ENCODE measurements at regions not wholly inside any gene's neighbourhood (a gene's known extent, or its start where the extent isn't known, plus 50 kb on each side); places are given as distances from the start of the nearest gene placed in this dataset.
A peak's percentile ranks its signal among the peaks of the same experiment; 100 is the strongest.

DNA sequence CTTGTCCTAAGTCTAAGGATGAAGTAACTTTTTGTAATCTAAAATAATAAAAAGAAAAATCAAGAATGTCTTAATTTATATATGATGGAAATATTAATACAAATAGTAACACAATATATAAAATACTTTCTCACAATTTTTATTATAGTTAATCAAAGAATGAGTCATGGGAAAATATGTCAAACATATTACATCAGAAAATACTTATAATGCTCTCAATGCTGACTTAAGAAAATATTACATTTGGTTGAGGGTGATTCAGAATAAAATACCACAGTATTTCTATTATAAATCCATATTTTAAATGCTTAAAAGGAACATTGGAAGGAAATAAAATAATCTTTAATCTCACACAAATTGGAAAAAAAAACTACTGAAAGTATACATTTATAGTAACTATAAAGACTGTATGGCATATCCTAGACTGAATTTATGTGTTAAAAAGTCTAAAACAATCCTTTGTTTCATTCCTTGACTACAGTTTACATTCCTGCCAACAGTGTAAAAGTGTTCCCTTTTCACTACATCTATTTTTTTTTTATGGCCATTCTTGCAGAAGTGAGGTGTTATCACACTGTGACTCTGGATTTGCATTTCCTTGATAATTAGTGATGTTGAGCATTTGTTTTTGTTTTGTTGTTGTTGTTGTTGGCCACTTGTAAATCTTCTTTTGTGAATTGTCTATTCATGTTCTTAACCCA lies 1573.5 kb upstream of the ACVR2A start:
- H3K27ac ChIP-seq: no peak overlapping the region
- TF ChIP-seq, protein P1, sequence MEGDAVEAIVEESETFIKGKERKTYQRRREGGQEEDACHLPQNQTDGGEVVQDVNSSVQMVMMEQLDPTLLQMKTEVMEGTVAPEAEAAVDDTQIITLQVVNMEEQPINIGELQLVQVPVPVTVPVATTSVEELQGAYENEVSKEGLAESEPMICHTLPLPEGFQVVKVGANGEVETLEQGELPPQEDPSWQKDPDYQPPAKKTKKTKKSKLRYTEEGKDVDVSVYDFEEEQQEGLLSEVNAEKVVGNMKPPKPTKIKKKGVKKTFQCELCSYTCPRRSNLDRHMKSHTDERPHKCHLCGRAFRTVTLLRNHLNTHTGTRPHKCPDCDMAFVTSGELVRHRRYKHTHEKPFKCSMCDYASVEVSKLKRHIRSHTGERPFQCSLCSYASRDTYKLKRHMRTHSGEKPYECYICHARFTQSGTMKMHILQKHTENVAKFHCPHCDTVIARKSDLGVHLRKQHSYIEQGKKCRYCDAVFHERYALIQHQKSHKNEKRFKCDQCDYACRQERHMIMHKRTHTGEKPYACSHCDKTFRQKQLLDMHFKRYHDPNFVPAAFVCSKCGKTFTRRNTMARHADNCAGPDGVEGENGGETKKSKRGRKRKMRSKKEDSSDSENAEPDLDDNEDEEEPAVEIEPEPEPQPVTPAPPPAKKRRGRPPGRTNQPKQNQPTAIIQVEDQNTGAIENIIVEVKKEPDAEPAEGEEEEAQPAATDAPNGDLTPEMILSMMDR (IDR thresholded peaks at IDR 0.05): no peak
- no peak for TF ChIP-seq POLR2A (IDR thresholded peaks at IDR 0.05)
- no peak for TF ChIP-seq POLR2AphosphoS5 (IDR thresholded peaks at IDR 0.05)
- TF ChIP-seq EP300 (IDR thresholded peaks at IDR 0.05): no peak
- H3K4me3 ChIP-seq: no peak overlapping the region
- no peaks in the 10 kb centered on the region for H3K27me3 ChIP-seq
- intact Hi-C loops (cut with DNase I): no loop called here
- H3K9me3 ChIP-seq: no peaks in the 10 kb centered on the region
- no peaks in the 10 kb centered on the region for H3K4me1 ChIP-seq
- H3K36me3 ChIP-seq: no peaks in the 10 kb centered on the region
- no peak for DNase-seq

DNA sequence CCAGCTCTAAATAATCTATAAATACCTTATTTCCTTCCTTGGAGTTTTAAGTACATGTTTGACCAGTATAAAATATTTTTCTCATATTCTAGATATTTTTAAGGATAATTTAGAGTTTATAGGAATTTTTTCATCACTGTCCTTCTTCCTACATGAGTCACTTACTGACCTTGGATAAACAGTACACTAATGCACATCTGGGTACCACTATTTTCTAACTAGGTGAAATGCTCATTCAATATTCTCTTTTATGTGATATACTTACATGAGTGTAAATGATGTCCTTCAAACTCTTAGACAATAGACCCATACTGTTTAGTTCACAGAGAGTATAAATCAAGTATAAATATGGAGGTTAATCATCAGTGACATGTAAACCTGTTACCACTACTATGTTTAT lies 1574.2 kb upstream of the ACVR2A start:
- H3K27ac ChIP-seq: no peak overlapping the region
- no peak for TF ChIP-seq POLR2A (IDR thresholded peaks at IDR 0.05)
- TF ChIP-seq, protein P1 (IDR thresholded peaks at IDR 0.05): no peak
- TF ChIP-seq EP300 (IDR thresholded peaks at IDR 0.05): no peak
- TF ChIP-seq POLR2AphosphoS5 (IDR thresholded peaks at IDR 0.05): no peak
- intact Hi-C loops (cut with DNase I): no loop called here
- no peak for DNase-seq
- H3K4me3 ChIP-seq: no peak overlapping the region
- H3K27me3 ChIP-seq: no peaks in the 10 kb centered on the region
- no peaks in the 10 kb centered on the region for H3K4me1 ChIP-seq
- no peaks in the 10 kb centered on the region for H3K9me3 ChIP-seq
- H3K36me3 ChIP-seq: no peaks in the 10 kb centered on the region

DNA sequence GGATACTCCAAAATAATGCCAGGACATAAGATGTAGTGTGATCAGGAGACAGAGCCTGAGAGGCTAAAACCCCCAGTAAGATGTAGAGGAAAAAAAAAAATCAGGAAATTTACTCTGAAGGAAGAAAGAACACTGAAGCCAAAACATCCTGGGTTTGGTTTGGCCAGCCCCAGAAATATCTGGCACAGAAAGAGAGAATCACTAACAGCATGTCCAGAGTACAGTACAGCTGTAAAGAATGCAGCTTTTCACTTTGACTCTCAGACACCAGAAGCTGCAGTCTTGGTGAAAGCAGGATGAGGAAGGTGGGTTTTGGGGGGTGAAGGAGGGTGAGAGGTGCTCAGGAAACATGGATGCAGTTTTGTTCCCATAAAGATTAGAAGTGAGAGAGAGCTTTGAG lies 1577.7 kb upstream of the ACVR2A start:
- TF ChIP-seq POLR2A (IDR thresholded peaks at IDR 0.05): no peak
- no peak for TF ChIP-seq POLR2AphosphoS5 (IDR thresholded peaks at IDR 0.05)
- TF ChIP-seq, protein P1 (IDR thresholded peaks at IDR 0.05): no peak
- TF ChIP-seq EP300 (IDR thresholded peaks at IDR 0.05): no peak
- Histone ChIP-seq H3K4me3 (no peak overlapping the region), H3K27me3 (no peaks in the 10 kb centered on the region), H3K4me1 (no peaks in the 10 kb centered on the region), H3K36me3 (no peaks in the 10 kb centered on the region), H3K27ac (no peak overlapping the region), H3K9me3 (no peaks in the 10 kb centered on the region)
- DNase-seq: no peak
- intact Hi-C loops (cut with DNase I): no loop called here

DNA sequence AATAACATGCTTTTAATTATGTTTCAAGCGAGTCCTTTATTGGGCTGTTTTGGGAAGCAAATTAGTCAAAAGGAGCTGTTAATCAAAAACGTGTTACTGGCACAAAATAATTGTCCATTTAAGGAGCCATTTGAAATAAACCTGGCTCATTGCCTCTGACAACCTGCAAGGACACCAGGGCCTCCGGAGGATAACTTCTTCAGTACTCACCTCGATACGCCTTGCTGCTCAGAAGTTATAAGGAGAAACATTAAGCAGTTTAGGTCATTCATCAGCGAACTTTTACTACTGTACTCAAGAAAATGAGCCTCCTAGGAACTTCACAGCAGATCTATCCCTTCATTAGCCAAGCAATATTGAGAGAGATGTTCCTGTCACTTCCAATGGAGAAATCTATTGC lies 1579.2 kb upstream of the ACVR2A start:
- no peak overlapping the region for H3K27ac ChIP-seq
- TF ChIP-seq EP300 (IDR thresholded peaks at IDR 0.05) (no peak), POLR2AphosphoS5 (IDR thresholded peaks at IDR 0.05) (no peak), POLR2A (IDR thresholded peaks at IDR 0.05) (no peak)
- TF ChIP-seq, protein P1 (IDR thresholded peaks at IDR 0.05): no peak
- no peaks in the 10 kb centered on the region for H3K27me3 ChIP-seq
- 76 to 79% methylated on average over 6 of the region's 6 CpGs for WGBS, 2 donors
- H3K9me3 ChIP-seq: no peaks in the 10 kb centered on the region
- no peaks in the 10 kb centered on the region for H3K36me3 ChIP-seq
- no peaks in the 10 kb centered on the region for H3K4me1 ChIP-seq
- intact Hi-C loops (cut with DNase I): no loop called here
- DNase-seq: no peak
- H3K4me3 ChIP-seq: no peak overlapping the region

DNA sequence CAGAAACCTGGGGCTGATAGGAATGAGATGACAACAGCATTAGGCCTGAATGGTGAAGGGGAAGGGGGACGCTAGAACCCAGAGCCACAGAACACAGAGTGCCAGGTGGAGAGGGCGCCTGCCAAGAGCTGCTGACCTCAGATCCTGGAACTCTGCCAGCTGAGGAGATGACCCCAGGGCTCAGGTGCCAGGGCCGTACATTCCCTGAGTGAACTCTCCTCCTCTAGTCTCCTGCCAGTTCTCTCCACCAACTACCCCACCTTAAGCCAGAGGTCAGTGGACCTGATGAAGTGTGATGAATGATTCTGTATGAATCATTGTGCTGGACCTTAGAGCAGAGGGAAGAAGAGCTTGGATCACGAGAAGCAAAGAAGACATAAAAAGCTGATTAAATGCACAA lies 1582.2 kb upstream of the ACVR2A start:
- Histone ChIP-seq H3K27ac (no peak overlapping the region), H3K9me3 (no peaks in the 10 kb centered on the region), H3K27me3 (no peaks in the 10 kb centered on the region), H3K36me3 (no peaks in the 10 kb centered on the region), H3K4me1 (no peaks in the 10 kb centered on the region), H3K4me3 (no peak overlapping the region)
- WGBS, 2 donors: 76 to 85% methylated on average over 4 of the region's 4 CpGs
- peak; percentile 53 for DNase-seq
- TF ChIP-seq, protein P1 (IDR thresholded peaks at IDR 0.05): no peak
- TF ChIP-seq POLR2AphosphoS5 (IDR thresholded peaks at IDR 0.05): no peak
- no peak for TF ChIP-seq POLR2A (IDR thresholded peaks at IDR 0.05)
- no peak for TF ChIP-seq EP300 (IDR thresholded peaks at IDR 0.05)
- intact Hi-C loops (cut with DNase I): no loop called here

All from sigmoid colon (tissue), 6 donors.